ENCODE measurements at regions not wholly inside any gene's neighbourhood (a gene's known extent, or its start where the extent isn't known, plus 50 kb on each side); places are given as distances from the start of the nearest gene placed in this dataset.

- no peak for TF ChIP-seq Cebpa-rat (IDR thresholded peaks at IDR 0.05)
- Histone ChIP-seq H3K9me3 (replicated peaks in 1 of 11) (peaks cover 0 to under 1% (median 0%) of the 10 kb centered on the region in 11 experiments; a peak in 3 of 22 replicates), H3K9ac (no peak overlapping the region), H4K20me1 (no peaks in the 10 kb centered on the region), H3K4me2 (no peak overlapping the region), H3K27me3 (no peaks in the 10 kb centered on the region), H3K4me3 (no peak overlapping the region), H3K4me1 (no peaks in the 10 kb centered on the region), H3K27ac (no peak overlapping the region), H3K36me3 (no peaks in the 10 kb centered on the region)
Observed at GRCh38 chr4:13856387-13856786, 228.9 kb upstream of the BOD1L1 start.

- Histone ChIP-seq H3K9me3 (replicated peaks in 1 of 11) (peaks cover 4 to 11% (median 10%) of the 10 kb centered on the region in 11 experiments; a peak in 20 of 22 replicates), H3K27me3 (no peaks in the 10 kb centered on the region), H3K4me1 (no peaks in the 10 kb centered on the region), H3K4me3 (no peak overlapping the region), H3K9ac (no peak overlapping the region), H3K36me3 (no peaks in the 10 kb centered on the region), H3K27ac (no peak overlapping the region), H3K4me2 (no peak overlapping the region; a peak in 1 of 22 replicates), H4K20me1 (no peaks in the 10 kb centered on the region)
- no peak for TF ChIP-seq Cebpa-rat (IDR thresholded peaks at IDR 0.05)
Observed at GRCh38 chr4:13857397-13857796, 229.9 kb upstream of the BOD1L1 start.

GRCh38 chr4:13857800-13858199 is 230.3 kb upstream of the BOD1L1 start:
- Histone ChIP-seq H3K27me3 (no peaks in the 10 kb centered on the region), H3K27ac (no peak overlapping the region), H3K4me2 (no peak overlapping the region; a peak in 1 of 22 replicates), H3K36me3 (no peaks in the 10 kb centered on the region), H3K4me1 (no peaks in the 10 kb centered on the region), H3K9me3 (replicated peaks in 1 of 11) (peaks cover 8 to 15% (median 12%) of the 10 kb centered on the region in 11 experiments; a peak in 21 of 22 replicates), H3K9ac (no peak overlapping the region), H3K4me3 (no peak overlapping the region), H4K20me1 (no peaks in the 10 kb centered on the region)
- no peak for TF ChIP-seq Cebpa-rat (IDR thresholded peaks at IDR 0.05)

- Histone ChIP-seq H3K9ac (no peak overlapping the region), H3K4me2 (no peak overlapping the region), H3K4me3 (no peak overlapping the region), H3K36me3 (no peaks in the 10 kb centered on the region), H4K20me1 (no peaks in the 10 kb centered on the region), H3K27me3 (no peaks in the 10 kb centered on the region), H3K4me1 (no peaks in the 10 kb centered on the region), H3K27ac (no peak overlapping the region), H3K9me3 (replicated peaks in 1 of 11) (peaks cover 10 to 31% (median 21%) of the 10 kb centered on the region in 11 experiments; a peak in 21 of 22 replicates)
- TF ChIP-seq Cebpa-rat (IDR thresholded peaks at IDR 0.05) = no peak
Observed at GRCh38 chr4:13859423-13859822, 231.9 kb upstream of the BOD1L1 start.

DNA sequence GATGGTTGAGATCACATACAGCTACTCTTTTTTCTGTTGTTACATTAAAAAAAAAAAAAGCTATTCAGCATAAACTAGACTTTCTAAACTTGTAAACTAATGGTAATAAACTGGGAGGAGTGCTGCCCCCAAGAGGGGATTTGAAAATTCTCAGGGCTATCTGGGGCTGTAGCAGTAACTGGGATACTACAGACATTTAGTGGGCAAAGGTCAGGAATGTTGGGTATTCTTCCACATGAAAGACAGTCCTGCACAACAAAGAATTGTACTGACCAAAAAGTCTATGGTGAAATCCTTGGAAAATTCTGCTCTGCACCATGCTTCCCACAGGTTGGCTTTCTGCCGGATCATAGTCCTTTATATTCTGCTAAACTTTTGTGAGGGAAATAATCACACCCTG is 232.6 kb upstream of the BOD1L1 start:
- no peaks in the 10 kb centered on the region for H3K36me3 ChIP-seq
- peaks cover 10 to 33% (median 21%) of the 10 kb centered on the region in 11 experiments; a peak in 21 of 22 replicates for H3K9me3 ChIP-seq (replicated peaks in 1 of 11)
- no peak overlapping the region for H3K9ac ChIP-seq
- H4K20me1 ChIP-seq = no peaks in the 10 kb centered on the region
- no peak overlapping the region for H3K27ac ChIP-seq
- H3K4me3 ChIP-seq = no peak overlapping the region
- no peak for TF ChIP-seq Cebpa-rat (IDR thresholded peaks at IDR 0.05)
- H3K4me2 ChIP-seq = no peak overlapping the region
- H3K27me3 ChIP-seq = no peaks in the 10 kb centered on the region
- no peaks in the 10 kb centered on the region for H3K4me1 ChIP-seq

DNA sequence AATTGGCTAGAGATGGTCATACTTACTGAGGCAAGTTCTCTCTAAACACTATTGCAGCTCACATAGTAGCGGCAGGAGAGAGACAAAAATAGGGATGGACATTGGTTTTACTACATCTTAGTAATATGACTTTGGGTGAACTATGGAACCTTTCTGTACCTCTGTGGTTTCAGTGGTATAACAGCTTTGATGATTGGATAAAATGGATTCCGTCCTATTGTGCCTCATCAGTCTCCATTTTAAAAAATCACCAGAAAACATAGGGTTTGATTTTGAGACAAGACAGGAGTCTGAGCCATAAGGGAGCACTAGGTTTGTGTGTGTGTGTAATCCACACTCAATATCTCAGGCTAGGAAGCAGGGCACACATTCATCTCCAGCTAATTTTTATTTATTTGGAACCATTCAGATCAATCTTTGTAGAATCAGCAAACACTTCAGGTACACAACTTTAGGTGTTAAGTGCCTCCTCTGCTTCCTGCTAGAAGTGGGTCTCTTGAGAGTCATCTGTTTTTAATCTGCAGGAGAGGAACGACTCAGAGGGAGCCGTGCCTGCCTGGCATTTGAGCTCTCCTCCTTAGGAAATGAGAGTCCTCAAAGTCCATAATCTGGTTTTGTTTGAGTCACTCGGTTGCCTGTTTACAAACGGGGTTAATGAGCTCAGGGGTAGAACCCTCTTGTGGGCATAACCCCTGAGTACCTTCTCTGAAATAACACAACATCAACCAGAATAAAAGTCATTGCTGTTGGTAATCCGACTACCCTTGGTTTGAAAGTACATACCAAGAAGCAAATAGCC is 238.5 kb upstream of the BOD1L1 start:
- Histone ChIP-seq H3K9ac (no peak overlapping the region), H3K4me1 (no peaks in the 10 kb centered on the region), H4K20me1 (no peaks in the 10 kb centered on the region), H3K9me3 (replicated peaks in 1 of 11) (peaks cover 10 to 33% (median 21%) of the 10 kb centered on the region in 11 experiments; a peak in 21 of 22 replicates), H3K27ac (no peak overlapping the region), H3K36me3 (no peaks in the 10 kb centered on the region), H3K27me3 (no peaks in the 10 kb centered on the region), H3K4me2 (no peak overlapping the region), H3K4me3 (no peak overlapping the region)
- TF ChIP-seq Cebpa-rat (IDR thresholded peaks at IDR 0.05) = no peak

DNA sequence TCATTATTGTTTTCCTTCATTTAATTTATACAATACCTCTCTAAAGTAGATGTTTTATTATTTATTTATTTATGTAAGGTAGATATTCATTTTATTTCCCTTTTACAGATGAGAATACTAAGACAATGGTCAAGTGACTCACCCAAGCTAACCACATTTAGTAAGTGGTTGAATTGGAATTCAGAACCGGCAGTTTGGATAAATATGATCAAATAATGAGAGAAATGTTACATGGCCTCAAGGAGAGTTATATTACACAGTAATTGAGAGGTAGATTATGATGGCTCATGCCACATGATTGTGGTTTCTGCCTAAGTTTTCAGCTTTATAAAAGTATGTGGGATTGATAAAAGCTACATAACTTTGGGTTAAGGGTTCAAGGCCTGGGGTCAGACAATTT is 239.4 kb upstream of the BOD1L1 start:
- no peak for TF ChIP-seq Cebpa-rat (IDR thresholded peaks at IDR 0.05)
- Histone ChIP-seq H3K27me3 (no peaks in the 10 kb centered on the region), H3K4me2 (no peak overlapping the region), H3K4me3 (no peak overlapping the region), H3K9ac (no peak overlapping the region), H3K9me3 (replicated peaks in 1 of 11) (peaks cover 5 to 27% (median 18%) of the 10 kb centered on the region in 11 experiments; a peak in 21 of 22 replicates), H4K20me1 (no peaks in the 10 kb centered on the region), H3K27ac (no peak overlapping the region), H3K36me3 (no peaks in the 10 kb centered on the region), H3K4me1 (no peaks in the 10 kb centered on the region)

- no peak overlapping the region for H3K4me2 ChIP-seq
- no peak overlapping the region for H3K27ac ChIP-seq
- no peak overlapping the region for H3K9ac ChIP-seq
- H3K27me3 ChIP-seq = no peaks in the 10 kb centered on the region
- TF ChIP-seq Cebpa-rat (IDR thresholded peaks at IDR 0.05) = no peak
- no peaks in the 10 kb centered on the region for H3K9me3 ChIP-seq (replicated peaks in 1 of 11)
- H3K36me3 ChIP-seq = no peaks in the 10 kb centered on the region
- no peaks in the 10 kb centered on the region for H4K20me1 ChIP-seq
- H3K4me1 ChIP-seq = no peaks in the 10 kb centered on the region
- no peak overlapping the region for H3K4me3 ChIP-seq
Observed at GRCh38 chr4:13872155-13872554, 244.6 kb upstream of the BOD1L1 start.

GRCh38 chr4:13872955-13873354 is 245.4 kb upstream of the BOD1L1 start:
- no peak overlapping the region for H3K4me2 ChIP-seq
- no peaks in the 10 kb centered on the region for H3K36me3 ChIP-seq
- H3K27ac ChIP-seq = no peak overlapping the region
- H3K4me3 ChIP-seq = no peak overlapping the region
- no peaks in the 10 kb centered on the region for H3K27me3 ChIP-seq
- no peaks in the 10 kb centered on the region for H4K20me1 ChIP-seq
- H3K9me3 ChIP-seq (replicated peaks in 1 of 11) = no peaks in the 10 kb centered on the region
- no peak for TF ChIP-seq Cebpa-rat (IDR thresholded peaks at IDR 0.05)
- no peak overlapping the region for H3K9ac ChIP-seq
- H3K4me1 ChIP-seq = no peaks in the 10 kb centered on the region

DNA sequence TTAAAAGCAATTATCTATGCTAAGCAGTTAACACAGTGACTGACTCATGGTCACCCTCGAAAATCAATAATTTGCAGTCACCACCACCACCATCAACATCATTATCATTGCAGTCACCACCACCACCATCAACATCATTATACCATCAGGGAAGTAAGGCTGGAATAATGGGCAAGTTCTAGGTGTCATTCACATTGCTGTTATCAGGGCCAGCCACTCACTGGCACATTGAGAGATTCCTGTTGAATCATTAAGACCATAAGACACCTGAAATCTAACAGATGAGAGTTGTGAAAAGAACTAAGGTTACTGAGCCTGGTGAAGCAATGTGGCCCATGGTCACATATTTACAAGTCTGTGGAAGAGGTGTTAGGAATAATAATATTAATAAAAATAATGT is 247.7 kb upstream of the BOD1L1 start:
- Histone ChIP-seq H4K20me1 (no peaks in the 10 kb centered on the region), H3K4me3 (no peak overlapping the region), H3K4me2 (no peak overlapping the region), H3K27ac (no peak overlapping the region), H3K9me3 (replicated peaks in 1 of 11) (no peaks in the 10 kb centered on the region), H3K4me1 (no peaks in the 10 kb centered on the region), H3K27me3 (no peaks in the 10 kb centered on the region), H3K36me3 (no peaks in the 10 kb centered on the region), H3K9ac (no peak overlapping the region)
- no peak for TF ChIP-seq Cebpa-rat (IDR thresholded peaks at IDR 0.05)

Data from BLaER1 treated with 17β-estradiol and CSF1 and Interleukin-3, amounts not matched to agents 10 nM and 100 nM (cell line).